ENCODE measurements at regions not wholly inside any gene's neighbourhood (a gene's known extent, or its start where the extent isn't known, plus 50 kb on each side); places are given as distances from the start of the nearest gene placed in this dataset.
"Not testable (repeated sequence)": the region's sequence is repeated elsewhere in the genome, so short reads cannot be mapped to it uniquely, and the experiment has no call there.

DNA sequence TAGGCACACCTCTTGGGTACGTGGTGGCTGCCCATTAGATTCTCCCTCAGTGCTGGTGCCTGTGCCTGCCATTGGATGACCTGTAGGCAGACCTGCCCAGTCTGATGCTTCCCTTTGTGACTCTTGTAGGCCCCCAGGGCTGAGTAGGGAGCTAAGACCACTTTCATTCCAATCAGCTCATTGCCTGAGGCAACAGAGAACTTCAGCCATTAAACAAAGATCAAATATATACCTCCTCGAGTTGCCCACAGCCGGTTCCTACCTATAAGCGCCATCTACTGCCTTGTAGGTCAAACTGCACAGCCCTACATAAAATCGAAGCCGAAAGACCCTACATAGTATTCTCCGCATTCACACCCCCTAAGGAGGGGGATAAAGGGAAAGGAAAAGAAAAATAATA is 184.6 kb downstream of the ETAA1 start:
- Mint-ChIP-seq H3K27ac (no peak overlapping the region), H3K9me3 (peaks cover 61% of the 10 kb centered on the region), H3K4me3 (no peak overlapping the region), H3K36me3 (ENCODE audit: low read depth) (peaks cover 37% of the 10 kb centered on the region), H3K4me1 (peaks cover 7% of the 10 kb centered on the region), H3K27me3 (ENCODE audit: low read depth, poor library complexity) (peaks cover 3% of the 10 kb centered on the region)
- TF ChIP-seq, protein P1, sequence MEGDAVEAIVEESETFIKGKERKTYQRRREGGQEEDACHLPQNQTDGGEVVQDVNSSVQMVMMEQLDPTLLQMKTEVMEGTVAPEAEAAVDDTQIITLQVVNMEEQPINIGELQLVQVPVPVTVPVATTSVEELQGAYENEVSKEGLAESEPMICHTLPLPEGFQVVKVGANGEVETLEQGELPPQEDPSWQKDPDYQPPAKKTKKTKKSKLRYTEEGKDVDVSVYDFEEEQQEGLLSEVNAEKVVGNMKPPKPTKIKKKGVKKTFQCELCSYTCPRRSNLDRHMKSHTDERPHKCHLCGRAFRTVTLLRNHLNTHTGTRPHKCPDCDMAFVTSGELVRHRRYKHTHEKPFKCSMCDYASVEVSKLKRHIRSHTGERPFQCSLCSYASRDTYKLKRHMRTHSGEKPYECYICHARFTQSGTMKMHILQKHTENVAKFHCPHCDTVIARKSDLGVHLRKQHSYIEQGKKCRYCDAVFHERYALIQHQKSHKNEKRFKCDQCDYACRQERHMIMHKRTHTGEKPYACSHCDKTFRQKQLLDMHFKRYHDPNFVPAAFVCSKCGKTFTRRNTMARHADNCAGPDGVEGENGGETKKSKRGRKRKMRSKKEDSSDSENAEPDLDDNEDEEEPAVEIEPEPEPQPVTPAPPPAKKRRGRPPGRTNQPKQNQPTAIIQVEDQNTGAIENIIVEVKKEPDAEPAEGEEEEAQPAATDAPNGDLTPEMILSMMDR (IDR thresholded peaks at IDR 0.05), result no peak
- DNase-seq, result no peak

DNA sequence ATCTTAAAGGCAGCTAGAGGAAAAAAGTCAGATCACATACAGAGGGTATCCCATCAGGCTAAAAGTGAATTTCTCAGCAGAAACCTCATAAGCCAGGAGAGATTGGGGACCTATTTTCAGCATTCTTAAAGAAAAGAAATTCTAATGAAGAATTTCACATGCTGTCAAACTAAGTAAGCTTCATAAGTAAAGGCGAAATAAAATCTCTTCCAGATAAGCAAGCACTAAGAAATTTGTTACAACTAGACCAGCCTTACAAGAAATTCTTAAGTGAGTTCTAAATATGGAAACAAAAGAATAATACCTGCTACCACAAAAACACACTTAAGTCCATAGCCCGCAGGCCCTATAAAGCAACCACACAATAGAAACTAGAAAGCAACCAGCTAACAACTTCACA is 186.1 kb downstream of the ETAA1 start:
- Mint-ChIP-seq H3K4me1 (peaks cover 7% of the 10 kb centered on the region), H3K4me3 (no peak overlapping the region), H3K36me3 (ENCODE audit: low read depth) (peaks cover 37% of the 10 kb centered on the region), H3K27me3 (ENCODE audit: low read depth, poor library complexity) (peaks cover 3% of the 10 kb centered on the region), H3K27ac (no peak overlapping the region), H3K9me3 (peaks cover 71% of the 10 kb centered on the region)
- no peak for DNase-seq
- TF ChIP-seq, protein P1 (IDR thresholded peaks at IDR 0.05), result no peak

DNA sequence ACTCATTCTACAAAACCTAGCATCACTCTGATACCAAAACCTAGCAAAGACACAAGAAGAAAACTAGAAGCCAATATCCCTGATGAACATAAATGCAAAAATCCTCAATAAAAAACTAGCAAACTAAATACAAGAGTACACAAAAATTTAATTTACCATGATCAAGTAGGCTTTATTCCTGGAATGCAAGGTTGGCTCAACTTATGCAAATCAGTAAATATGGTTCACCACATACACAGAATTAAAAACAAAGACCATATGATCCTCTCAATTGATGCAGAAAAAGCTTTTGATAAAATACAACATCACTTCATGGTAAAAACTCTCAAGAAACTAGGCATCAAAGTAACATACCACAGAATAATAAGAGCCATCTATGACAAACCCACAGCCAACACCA is 188.3 kb downstream of the ETAA1 start:
- Mint-ChIP-seq H3K9me3 (peaks cover 88% of the 10 kb centered on the region), H3K36me3 (ENCODE audit: low read depth) (peaks cover 37% of the 10 kb centered on the region), H3K27ac (no peak overlapping the region), H3K27me3 (ENCODE audit: low read depth, poor library complexity) (peaks cover 3% of the 10 kb centered on the region), H3K4me1 (no peaks in the 10 kb centered on the region), H3K4me3 (no peak overlapping the region)
- no peak for DNase-seq
- TF ChIP-seq, protein P1 (IDR thresholded peaks at IDR 0.05), result no peak

DNA sequence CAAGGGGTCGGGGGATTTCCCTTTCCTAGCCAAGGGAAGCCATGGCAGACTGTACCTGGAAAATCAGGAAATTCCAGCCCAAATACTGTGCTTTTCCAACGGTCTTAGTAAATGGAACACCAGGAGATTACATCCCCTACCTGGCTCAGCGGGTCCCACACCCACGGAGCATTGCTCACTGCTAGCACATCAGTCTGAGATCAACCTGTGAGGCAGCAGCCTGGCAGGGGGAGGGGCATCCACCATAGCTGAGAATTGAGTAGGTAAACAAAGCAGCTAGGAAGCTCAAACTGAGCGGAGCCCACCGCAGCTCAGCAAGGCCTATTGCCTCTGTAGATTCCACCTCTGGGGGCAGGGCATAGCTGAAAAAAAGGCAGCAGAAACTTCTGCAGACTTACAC is 192.0 kb downstream of the ETAA1 start:
- not testable (repeated sequence) for H3K4me1 Mint-ChIP-seq

DNA sequence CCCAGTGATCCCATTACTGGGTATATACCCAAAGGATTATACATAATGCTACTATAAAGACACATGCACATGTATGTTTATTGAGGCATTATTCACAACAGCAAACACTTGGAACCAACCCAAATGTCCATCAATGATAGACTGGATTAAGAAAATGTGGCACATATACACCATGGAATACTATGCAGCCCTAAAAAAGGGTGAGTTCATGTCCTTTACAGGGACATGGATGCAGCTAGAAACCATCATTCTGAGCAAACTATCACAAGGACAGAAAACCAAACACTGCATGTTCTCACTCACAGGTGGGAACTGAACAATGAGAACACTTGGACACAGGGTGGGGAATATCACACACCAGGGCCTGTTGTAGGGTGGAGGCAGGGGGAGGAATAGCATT is 197.4 kb downstream of the ETAA1 start:
- H3K9me3 Mint-ChIP-seq, result peaks cover 74% of the 10 kb centered on the region
- not testable (repeated sequence) for H3K27me3 Mint-ChIP-seq (ENCODE audit: low read depth, poor library complexity); H3K4me1 Mint-ChIP-seq; H3K4me3 Mint-ChIP-seq; H3K36me3 Mint-ChIP-seq (ENCODE audit: low read depth); DNase-seq; H3K27ac Mint-ChIP-seq

More for the DNA sequence above, 192.0 kb downstream of the ETAA1 start:
- not testable (repeated sequence) for H3K4me3 Mint-ChIP-seq; H3K27me3 Mint-ChIP-seq (ENCODE audit: low read depth, poor library complexity); H3K27ac Mint-ChIP-seq; DNase-seq
- peaks cover 24% of the 10 kb centered on the region for H3K36me3 Mint-ChIP-seq (ENCODE audit: low read depth)
- peaks cover 94% of the 10 kb centered on the region for H3K9me3 Mint-ChIP-seq

DNA sequence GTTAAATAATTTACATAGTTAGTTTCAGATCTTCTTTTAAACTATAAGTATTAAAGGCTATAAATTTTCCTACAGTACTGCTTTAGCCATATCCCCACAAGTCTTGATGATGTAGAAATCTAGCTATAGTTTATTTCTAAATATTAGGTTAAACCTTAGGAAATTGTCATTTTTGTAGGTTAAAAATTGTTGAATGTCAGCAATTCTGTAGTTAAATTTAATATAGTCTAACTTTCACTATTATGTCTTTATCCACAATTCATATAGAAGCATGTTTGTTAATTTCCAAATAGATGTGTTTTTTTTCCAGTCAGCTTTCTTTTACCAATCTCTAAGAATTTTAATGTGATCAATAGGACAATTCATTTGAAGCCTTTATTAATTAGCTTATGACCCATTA is 199.7 kb downstream of the ETAA1 start:
- TF ChIP-seq, protein P1 (IDR thresholded peaks at IDR 0.05), result no peak
- DNase-seq, result no peak
- Mint-ChIP-seq H3K9me3 (peaks cover 51% of the 10 kb centered on the region), H3K27ac (no peak overlapping the region), H3K36me3 (ENCODE audit: low read depth) (peaks cover 5% of the 10 kb centered on the region), H3K4me3 (no peak overlapping the region), H3K4me1 (no peaks in the 10 kb centered on the region), H3K27me3 (ENCODE audit: low read depth, poor library complexity) (no peaks in the 10 kb centered on the region)

DNA sequence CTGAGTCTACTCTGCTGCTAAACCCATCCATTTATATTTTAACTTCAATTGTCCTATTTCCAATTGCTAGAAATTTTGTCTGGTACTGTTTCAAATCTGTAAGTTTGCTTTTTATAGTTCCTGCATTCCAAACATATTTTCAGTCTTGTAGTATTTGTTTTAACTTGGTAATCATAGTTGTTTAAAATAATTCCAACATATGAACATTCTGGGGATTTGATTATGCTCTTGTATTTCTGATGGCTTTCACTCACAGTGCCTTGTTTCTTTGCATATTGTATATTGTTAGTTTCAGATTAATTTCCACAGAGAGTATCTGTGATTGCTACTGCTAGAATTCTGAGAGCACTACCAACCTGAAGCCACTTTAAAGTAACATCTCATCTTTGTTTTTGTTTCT is 202.4 kb downstream of the ETAA1 start:
- Mint-ChIP-seq H3K4me1 (no peaks in the 10 kb centered on the region), H3K27ac (no peak overlapping the region), H3K36me3 (ENCODE audit: low read depth) (no peaks in the 10 kb centered on the region), H3K27me3 (ENCODE audit: low read depth, poor library complexity) (no peaks in the 10 kb centered on the region), H3K4me3 (no peak overlapping the region), H3K9me3 (peaks cover 24% of the 10 kb centered on the region)
- DNase-seq, result no peak
- TF ChIP-seq, protein P1 (IDR thresholded peaks at IDR 0.05), result no peak

Measured in nephron progenitor cell (in vitro differentiated cells).